ENCODE measurements at regions not wholly inside any gene's neighbourhood (a gene's known extent, or its start where the extent isn't known, plus 50 kb on each side); places are given as distances from the start of the nearest gene placed in this dataset.

DNA sequence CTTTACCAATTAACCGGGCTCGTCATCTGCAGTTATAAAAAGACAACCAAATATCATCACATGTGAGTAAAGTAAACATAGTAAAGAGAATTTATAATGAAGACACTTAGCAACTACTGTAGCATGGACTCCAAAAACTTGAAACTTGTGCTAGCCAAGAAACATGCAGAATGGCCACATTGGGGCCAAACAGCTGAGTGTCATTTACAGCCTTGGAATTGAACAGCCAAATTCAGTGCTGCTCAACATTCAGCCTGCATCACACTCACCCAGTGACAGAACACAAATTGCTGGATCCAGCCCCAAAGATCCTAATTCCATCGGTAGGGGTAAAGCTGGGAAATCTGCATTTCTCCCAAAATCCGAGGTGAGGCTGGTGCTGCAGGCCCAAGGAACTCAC lies 224.8 kb upstream of the GYPC start:
- DNase-seq (ENCODE audit: low read depth), result no peak
- TF ChIP-seq, protein P1, sequence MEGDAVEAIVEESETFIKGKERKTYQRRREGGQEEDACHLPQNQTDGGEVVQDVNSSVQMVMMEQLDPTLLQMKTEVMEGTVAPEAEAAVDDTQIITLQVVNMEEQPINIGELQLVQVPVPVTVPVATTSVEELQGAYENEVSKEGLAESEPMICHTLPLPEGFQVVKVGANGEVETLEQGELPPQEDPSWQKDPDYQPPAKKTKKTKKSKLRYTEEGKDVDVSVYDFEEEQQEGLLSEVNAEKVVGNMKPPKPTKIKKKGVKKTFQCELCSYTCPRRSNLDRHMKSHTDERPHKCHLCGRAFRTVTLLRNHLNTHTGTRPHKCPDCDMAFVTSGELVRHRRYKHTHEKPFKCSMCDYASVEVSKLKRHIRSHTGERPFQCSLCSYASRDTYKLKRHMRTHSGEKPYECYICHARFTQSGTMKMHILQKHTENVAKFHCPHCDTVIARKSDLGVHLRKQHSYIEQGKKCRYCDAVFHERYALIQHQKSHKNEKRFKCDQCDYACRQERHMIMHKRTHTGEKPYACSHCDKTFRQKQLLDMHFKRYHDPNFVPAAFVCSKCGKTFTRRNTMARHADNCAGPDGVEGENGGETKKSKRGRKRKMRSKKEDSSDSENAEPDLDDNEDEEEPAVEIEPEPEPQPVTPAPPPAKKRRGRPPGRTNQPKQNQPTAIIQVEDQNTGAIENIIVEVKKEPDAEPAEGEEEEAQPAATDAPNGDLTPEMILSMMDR (IDR thresholded peaks at IDR 0.05; ENCODE audit: low read depth, low read length, missing control alignments), result no peak
- H3K4me3 ChIP-seq (ENCODE audit: low read depth, low read length), result no peak overlapping the region

DNA sequence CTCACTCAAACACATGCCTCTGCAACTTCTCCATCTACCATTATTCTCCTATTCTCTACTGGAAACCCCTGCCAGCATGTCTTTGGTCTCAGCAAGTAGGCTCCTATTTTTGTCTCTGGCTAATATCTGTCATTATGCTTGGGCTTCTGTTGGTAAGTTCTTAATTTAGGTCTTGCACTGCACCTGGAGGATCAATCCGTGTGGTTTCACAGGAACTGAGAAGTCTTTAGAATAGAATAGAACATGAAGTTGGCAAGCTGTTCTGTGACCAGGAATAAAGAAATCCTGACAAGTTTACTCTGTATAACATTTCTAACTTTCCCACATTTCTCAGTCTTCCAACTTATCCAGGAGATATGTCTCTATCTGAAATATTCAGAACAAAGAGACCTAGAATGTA lies 219.5 kb upstream of the GYPC start:
- TF ChIP-seq, protein P1 (IDR thresholded peaks at IDR 0.05; ENCODE audit: low read depth, low read length, missing control alignments), result no peak
- no peak overlapping the region for H3K4me3 ChIP-seq (ENCODE audit: low read depth, low read length)
- no peak for DNase-seq (ENCODE audit: low read depth)

DNA sequence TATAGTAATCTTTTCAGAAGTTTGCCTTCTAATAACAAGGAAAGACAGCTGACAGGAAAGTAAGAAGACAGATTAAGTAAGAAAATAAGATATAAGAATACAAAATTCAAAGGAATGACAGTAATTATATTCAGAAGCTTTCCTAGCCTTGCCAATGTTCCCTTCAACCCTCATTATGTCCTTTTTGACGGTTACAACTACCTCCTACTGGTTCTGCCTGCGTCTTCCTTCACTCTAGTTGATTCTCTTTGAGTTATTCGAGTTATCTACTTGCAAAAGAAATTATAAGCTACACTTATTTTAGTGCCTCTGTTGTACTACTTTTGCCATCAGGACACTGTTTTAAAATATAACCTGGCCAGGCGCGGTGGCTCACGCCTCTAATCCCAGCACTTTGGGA lies 218.9 kb upstream of the GYPC start:
- TF ChIP-seq, protein P1 (IDR thresholded peaks at IDR 0.05; ENCODE audit: low read depth, low read length, missing control alignments), result no peak
- no peak overlapping the region for H3K4me3 ChIP-seq (ENCODE audit: low read depth, low read length)
- DNase-seq (ENCODE audit: low read depth), result no peak

DNA sequence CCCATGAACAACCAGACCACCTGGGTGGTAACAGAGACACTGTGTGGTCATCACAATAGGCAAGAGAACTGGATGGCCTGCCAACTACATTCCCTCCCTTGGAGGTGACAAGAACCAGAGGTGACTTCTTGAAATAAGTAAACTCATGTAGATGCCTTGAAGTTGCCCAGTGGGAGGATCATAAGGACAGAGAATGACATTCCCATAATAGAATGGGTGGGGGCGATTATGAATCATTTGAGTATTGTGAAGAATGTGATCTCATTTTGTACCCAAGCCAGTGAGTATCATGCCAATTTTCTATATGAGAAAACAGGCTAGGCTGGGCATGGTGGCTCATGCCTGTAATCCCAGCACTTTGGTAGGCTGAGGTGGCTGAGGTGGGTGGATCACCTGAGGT lies 211.4 kb upstream of the GYPC start:
- H3K4me3 ChIP-seq (ENCODE audit: low read depth, low read length), result no peak overlapping the region
- TF ChIP-seq, protein P1 (IDR thresholded peaks at IDR 0.05; ENCODE audit: low read depth, low read length, missing control alignments), result no peak
- no peak for DNase-seq (ENCODE audit: low read depth)

DNA sequence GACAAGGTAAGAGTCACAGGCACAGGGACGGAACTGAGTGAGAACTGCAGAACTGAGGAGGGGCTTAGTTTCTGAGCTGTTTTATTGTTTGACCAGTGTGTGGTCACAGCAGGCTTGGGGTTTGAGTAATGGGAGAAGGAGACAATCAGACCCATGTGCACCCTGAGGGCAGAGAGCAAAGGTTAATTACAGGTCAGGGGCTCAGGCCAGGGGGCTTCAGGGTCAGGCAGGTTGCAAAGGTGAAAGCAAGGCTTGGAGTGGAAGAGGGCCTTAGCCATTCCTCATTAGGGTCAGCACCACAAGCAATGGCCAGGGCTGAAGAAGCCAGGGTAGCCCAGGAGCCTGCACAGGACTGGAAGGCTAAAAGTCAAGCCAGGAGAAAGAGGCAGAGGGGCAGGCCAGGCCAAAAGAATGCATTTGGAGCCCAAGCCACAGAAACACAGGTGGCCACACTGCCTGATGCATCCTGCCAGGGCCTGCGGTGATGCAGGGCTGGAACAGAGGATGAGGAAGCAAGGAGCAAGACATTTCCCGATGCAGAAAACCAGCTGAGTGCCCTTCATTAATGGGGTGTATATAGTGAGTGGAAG lies 209.8 kb upstream of the GYPC start:
- DNase-seq (ENCODE audit: low read depth), result no peak
- TF ChIP-seq, protein P1 (IDR thresholded peaks at IDR 0.05; ENCODE audit: low read depth, low read length, missing control alignments), result no peak
- H3K4me3 ChIP-seq (ENCODE audit: low read depth, low read length), result no peak overlapping the region

DNA sequence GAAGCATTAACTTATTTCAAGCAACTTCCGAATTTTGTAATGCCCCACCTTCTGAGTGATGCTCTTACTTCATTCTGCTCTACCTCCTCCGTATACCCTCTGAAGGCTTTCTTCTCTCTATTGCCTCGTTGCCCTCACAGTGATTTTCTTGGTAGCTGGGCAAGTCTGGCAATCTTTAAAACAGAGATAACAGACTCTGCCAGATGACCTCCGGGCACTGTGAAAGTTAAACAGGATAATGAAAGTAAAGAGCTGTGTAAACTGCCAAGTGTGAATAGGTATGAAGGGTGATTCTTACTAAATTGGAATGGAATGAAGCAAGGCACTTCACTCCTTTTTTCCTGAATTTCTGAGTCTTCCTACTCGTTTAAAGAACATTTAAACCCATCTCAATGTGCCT lies 207.3 kb upstream of the GYPC start:
- DNase-seq (ENCODE audit: low read depth), result no peak
- TF ChIP-seq, protein P1 (IDR thresholded peaks at IDR 0.05; ENCODE audit: low read depth, low read length, missing control alignments), result no peak
- no peak overlapping the region for H3K4me3 ChIP-seq (ENCODE audit: low read depth, low read length)

DNA sequence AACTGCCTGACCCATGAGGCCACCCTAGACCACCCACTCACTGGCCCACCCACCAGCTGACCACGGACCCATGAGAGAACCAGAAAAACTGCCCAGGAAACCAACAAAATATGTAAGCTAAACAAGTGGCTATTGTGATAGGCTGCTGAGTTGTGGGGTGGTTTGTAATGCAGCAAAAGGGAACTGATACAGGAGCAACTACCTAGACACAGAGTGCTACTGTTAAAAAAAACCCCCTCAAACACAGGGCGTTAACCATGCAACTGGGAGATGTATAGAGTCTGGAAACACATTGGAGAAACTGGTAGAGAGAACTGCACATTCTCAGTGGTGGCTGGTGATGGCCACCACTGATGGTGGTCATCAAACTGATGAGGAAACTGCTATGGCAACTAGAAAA lies 206.3 kb upstream of the GYPC start:
- no peak for DNase-seq (ENCODE audit: low read depth)

More for the DNA sequence above, 206.3 kb upstream of the GYPC start:
- H3K4me3 ChIP-seq (ENCODE audit: low read depth, low read length), result no peak overlapping the region
- TF ChIP-seq, protein P1 (IDR thresholded peaks at IDR 0.05; ENCODE audit: low read depth, low read length, missing control alignments), result no peak
